IPS-15b (cell line): ENCODE measurements at regions not wholly inside any gene's neighbourhood (a gene's known extent, or its start where the extent isn't known, plus 50 kb on each side); places are given as distances from the start of the nearest gene placed in this dataset.

ENCODE experiments used
- H3K27me3 ChIP-seq: one replicate; pipeline ENCODE4 v1.6.1; 2013; ENCODE audit warnings: low read length; ENCODE audit not compliant: control insufficient read depth, insufficient read depth
- H3K36me3 ChIP-seq: one replicate; pipeline ENCODE4 v1.6.1; 2013; ENCODE audit warnings: low read length; ENCODE audit not compliant: control insufficient read depth, insufficient read depth
- H3K4me1 ChIP-seq: one replicate; pipeline ENCODE4 v1.6.1; 2013; ENCODE audit warnings: mild to moderate bottlenecking, low read length; ENCODE audit not compliant: control insufficient read depth, insufficient read depth
- H3K4me3 ChIP-seq: one replicate; pipeline ENCODE4 v1.5.1; 2013; ENCODE audit warnings: low read depth, low read length
- H3K9ac ChIP-seq: one replicate; pipeline ENCODE4 v1.6.1; 2013; ENCODE audit warnings: low read depth, mild to moderate bottlenecking, low read length
- H3K9me3 ChIP-seq: one replicate; pipeline ENCODE4 v1.6.1; 2013; ENCODE audit warnings: mild to moderate bottlenecking, low read length; ENCODE audit not compliant: control insufficient read depth, insufficient read depth

GRCh38 chr12:86770871-86771270 is 514.7 kb upstream of the MGAT4C start:
- no peaks in the 10 kb centered on the region for H3K9me3 ChIP-seq
- no peaks in the 10 kb centered on the region for H3K4me1 ChIP-seq

DNA sequence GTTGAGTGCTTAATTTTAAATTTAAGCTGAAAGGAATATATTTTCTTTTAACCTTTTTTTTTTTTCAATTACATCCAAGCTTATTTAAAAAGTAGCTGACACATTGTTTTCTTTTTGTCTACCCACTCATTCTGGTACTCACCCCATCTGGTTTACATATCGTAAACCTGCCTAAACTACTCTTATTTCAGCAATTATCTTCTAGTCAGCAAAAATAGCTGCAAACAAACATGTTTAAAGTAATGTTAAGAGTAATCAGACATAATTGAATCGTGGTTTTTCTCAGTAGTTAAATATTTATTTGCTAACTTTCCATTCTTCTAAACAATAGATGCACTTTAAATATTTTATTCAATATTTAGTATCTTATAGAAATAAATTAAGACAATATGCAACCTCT is 492.7 kb upstream of the MGAT4C start:
- no peaks in the 10 kb centered on the region for H3K4me1 ChIP-seq
- no peaks in the 10 kb centered on the region for H3K9me3 ChIP-seq
- no peak overlapping the region for H3K9ac ChIP-seq
- no peak overlapping the region for H3K4me3 ChIP-seq
- H3K36me3 ChIP-seq, result no peaks in the 10 kb centered on the region
- no peaks in the 10 kb centered on the region for H3K27me3 ChIP-seq

More at GRCh38 chr12:86770871-86771270, 514.7 kb upstream of the MGAT4C start:
- no peaks in the 10 kb centered on the region for H3K27me3 ChIP-seq
- H3K36me3 ChIP-seq, result no peaks in the 10 kb centered on the region
- H3K9ac ChIP-seq, result no peak overlapping the region
- no peak overlapping the region for H3K4me3 ChIP-seq

GRCh38 chr12:86744547-86745212 is 488.5 kb upstream of the MGAT4C start:
- Histone ChIP-seq H3K9ac (no peak overlapping the region), H3K9me3 (no peaks in the 10 kb centered on the region)

GRCh38 chr12:86743875-86744536 is 487.8 kb upstream of the MGAT4C start:
- H3K27me3 ChIP-seq, result no peaks in the 10 kb centered on the region
- no peak overlapping the region for H3K9ac ChIP-seq
- no peaks in the 10 kb centered on the region for H3K4me1 ChIP-seq
- H3K9me3 ChIP-seq, result no peaks in the 10 kb centered on the region
- H3K36me3 ChIP-seq, result no peaks in the 10 kb centered on the region
- H3K4me3 ChIP-seq, result no peak overlapping the region

More at GRCh38 chr12:86744547-86745212, 488.5 kb upstream of the MGAT4C start:
- Histone ChIP-seq H3K36me3 (no peaks in the 10 kb centered on the region), H3K4me3 (no peak overlapping the region), H3K4me1 (no peaks in the 10 kb centered on the region), H3K27me3 (no peaks in the 10 kb centered on the region)

- Histone ChIP-seq H3K27me3 (no peaks in the 10 kb centered on the region), H3K4me3 (no peak overlapping the region), H3K4me1 (no peaks in the 10 kb centered on the region), H3K36me3 (no peaks in the 10 kb centered on the region), H3K9me3 (no peaks in the 10 kb centered on the region), H3K9ac (no peak overlapping the region)
Observed at GRCh38 chr12:86741531-86741930, 485.3 kb upstream of the MGAT4C start.

DNA sequence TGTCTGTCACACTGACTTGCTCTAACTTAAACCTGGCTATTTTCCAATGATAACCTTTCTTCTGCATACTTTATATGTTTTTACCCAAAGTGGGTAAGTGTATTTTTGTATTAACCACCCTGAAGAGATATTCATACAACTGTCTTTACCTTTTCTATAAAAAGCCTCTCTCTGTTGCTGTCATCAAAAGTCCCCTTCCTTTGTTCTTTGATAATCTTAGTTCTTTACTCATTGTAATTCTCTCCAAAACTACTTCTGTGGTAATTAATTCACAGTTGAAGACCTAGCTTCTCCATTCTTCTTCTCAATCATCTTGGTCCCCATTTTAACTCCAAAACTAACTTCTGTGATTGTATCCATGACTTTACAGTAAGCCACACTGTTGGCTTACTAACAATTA is 479.7 kb upstream of the MGAT4C start:
- Histone ChIP-seq H3K9ac (no peak overlapping the region), H3K9me3 (no peaks in the 10 kb centered on the region), H3K4me1 (no peaks in the 10 kb centered on the region), H3K36me3 (no peaks in the 10 kb centered on the region), H3K27me3 (no peaks in the 10 kb centered on the region), H3K4me3 (no peak overlapping the region)

GRCh38 chr12:86735072-86735471 is 478.9 kb upstream of the MGAT4C start:
- H3K9me3 ChIP-seq, result no peaks in the 10 kb centered on the region
- H3K4me3 ChIP-seq, result no peak overlapping the region
- H3K27me3 ChIP-seq, result no peaks in the 10 kb centered on the region
- H3K4me1 ChIP-seq, result no peaks in the 10 kb centered on the region
- H3K9ac ChIP-seq, result no peak overlapping the region
- no peaks in the 10 kb centered on the region for H3K36me3 ChIP-seq

- Histone ChIP-seq H3K27me3 (no peaks in the 10 kb centered on the region), H3K9me3 (no peaks in the 10 kb centered on the region), H3K4me1 (no peaks in the 10 kb centered on the region), H3K4me3 (no peak overlapping the region), H3K9ac (no peak overlapping the region), H3K36me3 (no peaks in the 10 kb centered on the region)
Observed at GRCh38 chr12:86730233-86730632, 474.0 kb upstream of the MGAT4C start.

DNA sequence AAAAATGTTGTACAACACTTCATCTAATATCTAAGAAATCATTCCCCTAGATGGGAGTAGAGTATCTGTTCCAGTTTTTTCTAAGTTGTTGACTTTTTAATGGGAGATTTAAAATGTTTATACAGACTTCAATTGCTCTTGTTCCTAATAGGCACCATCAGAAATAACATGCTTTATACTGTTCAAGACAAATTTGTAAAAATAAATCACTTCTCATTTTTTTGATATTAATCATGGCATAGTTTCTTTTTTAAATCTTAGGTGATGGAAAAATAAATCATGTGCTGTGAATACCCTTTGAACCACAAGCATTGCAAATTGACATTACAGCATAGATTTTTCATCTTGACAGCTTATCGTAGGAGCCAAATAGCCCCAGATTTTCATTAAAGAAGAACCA is 473.5 kb upstream of the MGAT4C start:
- Histone ChIP-seq H3K27me3 (no peaks in the 10 kb centered on the region), H3K9ac (no peak overlapping the region), H3K9me3 (no peaks in the 10 kb centered on the region), H3K4me3 (no peak overlapping the region), H3K36me3 (no peaks in the 10 kb centered on the region), H3K4me1 (no peaks in the 10 kb centered on the region)

- H3K9ac ChIP-seq, result no peak overlapping the region
- no peak overlapping the region for H3K4me3 ChIP-seq
- no peaks in the 10 kb centered on the region for H3K36me3 ChIP-seq
- no peaks in the 10 kb centered on the region for H3K9me3 ChIP-seq
- H3K4me1 ChIP-seq, result no peaks in the 10 kb centered on the region
- no peaks in the 10 kb centered on the region for H3K27me3 ChIP-seq
Observed at GRCh38 chr12:86727160-86727559, 471.0 kb upstream of the MGAT4C start.

- Histone ChIP-seq H3K27me3 (no peaks in the 10 kb centered on the region), H3K9ac (no peak overlapping the region), H3K4me1 (no peaks in the 10 kb centered on the region), H3K36me3 (no peaks in the 10 kb centered on the region), H3K9me3 (no peaks in the 10 kb centered on the region), H3K4me3 (no peak overlapping the region)
Observed at GRCh38 chr12:86724716-86725115, 468.5 kb upstream of the MGAT4C start.

DNA sequence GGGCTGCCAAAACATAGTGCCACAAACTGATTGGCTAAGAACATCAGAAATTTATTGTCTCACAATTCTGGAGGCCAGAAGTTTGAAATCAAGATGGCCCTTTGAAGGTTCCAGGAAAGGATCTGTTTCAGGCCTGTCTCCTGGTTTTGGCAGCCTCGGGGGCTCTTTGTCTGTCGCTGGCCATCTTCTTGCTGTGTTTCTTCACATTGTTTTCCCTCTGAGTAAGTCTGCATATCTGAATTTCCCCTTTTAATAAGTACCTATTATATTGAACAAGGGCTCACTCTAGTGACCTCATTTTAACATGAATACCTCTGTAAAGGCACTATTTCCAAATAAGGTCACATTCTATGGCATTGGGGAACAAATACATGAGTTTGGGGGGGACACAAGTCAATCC is 467.1 kb upstream of the MGAT4C start:
- Histone ChIP-seq H3K9ac (no peak overlapping the region), H3K4me3 (no peak overlapping the region), H3K9me3 (no peaks in the 10 kb centered on the region), H3K4me1 (no peaks in the 10 kb centered on the region), H3K27me3 (no peaks in the 10 kb centered on the region), H3K36me3 (no peaks in the 10 kb centered on the region)
